ENCODE measurements at regions not wholly inside any gene's neighbourhood (a gene's known extent, or its start where the extent isn't known, plus 50 kb on each side); places are given as distances from the start of the nearest gene placed in this dataset.

DNA sequence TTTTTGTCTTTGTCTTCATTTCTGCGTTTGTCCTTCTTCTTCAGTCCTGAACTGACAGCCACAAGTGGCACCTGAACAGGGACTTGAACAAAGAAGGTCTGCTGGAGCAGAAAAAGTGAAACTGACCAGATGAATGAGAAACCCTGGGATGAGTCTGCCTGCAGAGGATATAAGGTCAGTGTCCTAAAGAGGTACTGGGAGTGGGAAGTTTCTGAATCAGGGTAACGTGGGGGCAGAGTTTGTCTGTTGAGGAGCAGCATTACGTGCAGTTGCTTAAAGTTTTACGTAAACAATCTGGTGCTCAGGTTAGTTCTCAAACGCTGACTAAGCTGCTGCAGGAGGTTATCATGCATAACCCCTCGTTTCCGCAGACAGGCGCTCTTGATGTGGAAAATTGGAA lies 2057.6 kb downstream of the TP53TG3F start:
- no peaks in the 10 kb centered on the region for H3K36me3 ChIP-seq (ENCODE audit: control insufficient read depth in 1 of 2, insufficient read depth in 2 of 2, low read length in 2 of 2)
- RAD21 ChIA-PET (ENCODE audit: low non-redundant PET in 1 of 2, low total read pairs in 2 of 2, uncharacterized antibody in 2 of 2, unreplicated experiment in 2 of 2) = no interaction called here
- intact Hi-C loops (cut with micrococcal nuclease) = no loop called here
- no peak overlapping the region for H3K4me2 ChIP-seq (ENCODE audit: low read length)
- peaks cover 4 to 10% of the 10 kb centered on the region in 2 experiments; a peak in 2 of 4 replicates for H3K9me3 ChIP-seq (ENCODE audit: control insufficient read depth in 1 of 2, insufficient read depth in 1 of 2, low read depth in 1 of 2, low read length in 2 of 2)
- no peaks in the 10 kb centered on the region for H3K27me3 ChIP-seq (ENCODE audit: insufficient read depth, low read length)
- CTCF ChIA-PET = no interaction called here
- H3K4me3 ChIP-seq (replicated peaks in 1 of 2; ENCODE audit: low read depth in 1 of 2, low read length in 2 of 2) = no peak overlapping the region
- no peaks in the 10 kb centered on the region for H3K79me2 ChIP-seq (ENCODE audit: insufficient read depth, low read length)
- H4K20me1 ChIP-seq (ENCODE audit: insufficient read depth) = no peaks in the 10 kb centered on the region
- H3K4me1 ChIP-seq (ENCODE audit: control insufficient read depth in 1 of 2, insufficient read depth in 2 of 2, low read length in 2 of 2) = no peaks in the 10 kb centered on the region
- H3K9ac ChIP-seq (ENCODE audit: low read length) = no peak overlapping the region
- no peak for ATAC-seq
- H3K9me2 ChIP-seq (ENCODE audit: insufficient read depth) = no peaks in the 10 kb centered on the region
- no peak overlapping the region for H3K27ac ChIP-seq (ENCODE audit: low read depth, low read length)
- POLR2A ChIA-PET = no interaction called here
- DNase-seq (ENCODE audit: low read depth, low spot score) = no peak
- BruUV-seq (replicated peaks) = no TSS peak
- H2AFZ ChIP-seq (ENCODE audit: low read depth, low read length, poor library complexity, severe bottlenecking) = no peak overlapping the region
- no peak for TF ChIP-seq SIN3A (IDR thresholded peaks at IDR 0.05; ENCODE audit: low read depth)
- no peak for TF ChIP-seq ELF1 (IDR thresholded peaks at IDR 0.05; ENCODE audit: borderline replicate concordance, low read depth)

GRCh38 chr16:35523991-35524390 lies 2064.6 kb downstream of the TP53TG3F start:
- Histone ChIP-seq H3K4me3 (replicated peaks in 1 of 2; ENCODE audit: low read depth in 1 of 2, low read length in 2 of 2) (no peak overlapping the region), H3K9me2 (ENCODE audit: insufficient read depth) (no peaks in the 10 kb centered on the region), H3K27ac (ENCODE audit: low read depth, low read length) (no peak overlapping the region), H3K79me2 (ENCODE audit: insufficient read depth, low read length) (no peaks in the 10 kb centered on the region), H3K4me2 (ENCODE audit: low read length) (no peak overlapping the region), H4K20me1 (ENCODE audit: insufficient read depth) (no peaks in the 10 kb centered on the region), H3K9me3 (ENCODE audit: control insufficient read depth in 1 of 2, insufficient read depth in 1 of 2, low read depth in 1 of 2, low read length in 2 of 2) (peaks cover 0 to 5% of the 10 kb centered on the region in 2 experiments; a peak in 2 of 4 replicates), H3K36me3 (ENCODE audit: control insufficient read depth in 1 of 2, insufficient read depth in 2 of 2, low read length in 2 of 2) (no peaks in the 10 kb centered on the region), H2AFZ (ENCODE audit: low read depth, low read length, poor library complexity, severe bottlenecking) (no peak overlapping the region), H3K27me3 (ENCODE audit: insufficient read depth, low read length) (no peaks in the 10 kb centered on the region), H3K9ac (ENCODE audit: low read length) (no peak overlapping the region), H3K4me1 (ENCODE audit: control insufficient read depth in 1 of 2, insufficient read depth in 2 of 2, low read length in 2 of 2) (no peaks in the 10 kb centered on the region)
- no peak for DNase-seq (ENCODE audit: low read depth, low spot score)
- RAD21 ChIA-PET (ENCODE audit: low non-redundant PET in 1 of 2, low total read pairs in 2 of 2, uncharacterized antibody in 2 of 2, unreplicated experiment in 2 of 2) = no interaction called here
- TF ChIP-seq SRF (IDR thresholded peaks at IDR 0.05; ENCODE audit: low read depth) (no peak), ATF3 (IDR thresholded peaks at IDR 0.05) (no peak), SIN3A (IDR thresholded peaks at IDR 0.05; ENCODE audit: low read depth) (no peak), POLR2AphosphoS5 (IDR thresholded peaks at IDR 0.05; ENCODE audit: low read depth, low read length) (no peak), FOSL1 (IDR thresholded peaks at IDR 0.05; ENCODE audit: low read depth) (no peak), CBX3 (IDR thresholded peaks at IDR 0.05; ENCODE audit: low read depth) (no peak), POLR2A (IDR thresholded peaks at IDR 0.05; ENCODE audit: borderline replicate concordance, extremely low read depth, insufficient read depth, insufficient read length) (no peak), ZNF274 (IDR thresholded peaks at IDR 0.05; ENCODE audit: low read depth, low read length) (no peak), TCF7L2 (IDR thresholded peaks at IDR 0.05; ENCODE audit: borderline replicate concordance, extremely low read depth, insufficient read depth, insufficient read length) (no peak), EGR1 (IDR thresholded peaks at IDR 0.05; ENCODE audit: low read depth) (no peak), CEBPB (IDR thresholded peaks at IDR 0.05; ENCODE audit: low read depth) (no peak), ELF1 (IDR thresholded peaks at IDR 0.05; ENCODE audit: borderline replicate concordance, low read depth) (no peak), RAD21 (IDR thresholded peaks at IDR 0.05; ENCODE audit: low read depth) (no peak)
- TF ChIP-seq, protein P1, sequence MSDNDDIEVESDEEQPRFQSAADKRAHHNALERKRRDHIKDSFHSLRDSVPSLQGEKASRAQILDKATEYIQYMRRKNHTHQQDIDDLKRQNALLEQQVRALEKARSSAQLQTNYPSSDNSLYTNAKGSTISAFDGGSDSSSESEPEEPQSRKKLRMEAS (IDR thresholded peaks at IDR 0.05) = no peak
- intact Hi-C loops (cut with micrococcal nuclease) = no loop called here
- BruUV-seq (replicated peaks) = no TSS peak
- CTCF ChIA-PET = no interaction called here
- ATAC-seq = no peak
- POLR2A ChIA-PET = no interaction called here

Measured in HCT116 (cell line).